ENCODE measurements at regions not wholly inside any gene's neighbourhood (a gene's known extent, or its start where the extent isn't known, plus 50 kb on each side); places are given as distances from the start of the nearest gene placed in this dataset.

DNA sequence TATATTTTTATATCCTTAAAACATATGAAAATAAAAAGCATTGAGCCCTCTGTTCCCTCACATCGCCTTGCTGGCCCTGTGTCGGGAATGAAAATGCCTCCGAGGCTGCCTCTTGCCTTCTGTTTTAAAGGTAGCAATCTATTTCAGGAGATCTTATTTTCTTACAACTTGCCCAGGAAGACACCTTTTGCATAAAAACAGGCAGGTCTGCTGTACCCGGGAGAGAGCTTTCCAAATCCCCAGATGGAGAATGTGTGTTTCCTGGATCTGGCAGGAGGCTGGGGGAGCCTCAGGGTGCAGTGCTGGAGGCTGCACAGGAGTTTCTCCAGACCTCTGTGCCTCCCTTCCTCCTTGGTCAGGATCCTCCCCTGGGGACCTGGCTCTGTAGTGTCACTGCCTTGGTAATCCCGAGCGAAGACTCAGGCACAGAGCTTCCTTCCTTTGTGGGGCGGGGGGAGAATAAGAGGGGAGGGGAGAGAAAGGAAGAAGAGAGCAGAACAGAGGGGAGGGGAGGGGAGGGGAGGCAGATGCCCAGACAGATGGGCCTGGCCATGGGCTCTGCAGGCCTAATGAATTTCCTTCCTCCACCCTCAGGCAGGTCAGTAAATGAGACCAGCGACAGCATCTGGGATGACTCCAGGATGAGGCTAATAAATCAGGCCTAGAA, 104.0 kb upstream of the BOD1 start:
- TF ChIP-seq, protein P1, sequence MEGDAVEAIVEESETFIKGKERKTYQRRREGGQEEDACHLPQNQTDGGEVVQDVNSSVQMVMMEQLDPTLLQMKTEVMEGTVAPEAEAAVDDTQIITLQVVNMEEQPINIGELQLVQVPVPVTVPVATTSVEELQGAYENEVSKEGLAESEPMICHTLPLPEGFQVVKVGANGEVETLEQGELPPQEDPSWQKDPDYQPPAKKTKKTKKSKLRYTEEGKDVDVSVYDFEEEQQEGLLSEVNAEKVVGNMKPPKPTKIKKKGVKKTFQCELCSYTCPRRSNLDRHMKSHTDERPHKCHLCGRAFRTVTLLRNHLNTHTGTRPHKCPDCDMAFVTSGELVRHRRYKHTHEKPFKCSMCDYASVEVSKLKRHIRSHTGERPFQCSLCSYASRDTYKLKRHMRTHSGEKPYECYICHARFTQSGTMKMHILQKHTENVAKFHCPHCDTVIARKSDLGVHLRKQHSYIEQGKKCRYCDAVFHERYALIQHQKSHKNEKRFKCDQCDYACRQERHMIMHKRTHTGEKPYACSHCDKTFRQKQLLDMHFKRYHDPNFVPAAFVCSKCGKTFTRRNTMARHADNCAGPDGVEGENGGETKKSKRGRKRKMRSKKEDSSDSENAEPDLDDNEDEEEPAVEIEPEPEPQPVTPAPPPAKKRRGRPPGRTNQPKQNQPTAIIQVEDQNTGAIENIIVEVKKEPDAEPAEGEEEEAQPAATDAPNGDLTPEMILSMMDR (IDR thresholded peaks at IDR 0.05; ENCODE audit: low read depth, low read length): no peak
- TF ChIP-seq EZH2phosphoT487 (IDR thresholded peaks at IDR 0.05; ENCODE audit: low read depth): no peak
